WERI-Rb-1 (cell line): ENCODE measurements at regions not wholly inside any gene's neighbourhood (a gene's known extent, or its start where the extent isn't known, plus 50 kb on each side); places are given as distances from the start of the nearest gene placed in this dataset.

Experiments
- DNase-seq: peaks from one replicate; pipeline ENCODE4 v3.0.0-alpha.2; 2020
- H3K27ac ChIP-seq: fragments of 250-450 bp; sonication (Bioruptor Pico); 2 replicates; pipeline ENCODE4 v1.5.1; 2020; ENCODE audit warnings: mild to moderate bottlenecking, moderate library complexity
- H3K27me3 ChIP-seq: fragments of 250-450 bp; sonication (Bioruptor Pico); 2 replicates; pipeline ENCODE4 v1.5.1; 2021; ENCODE audit warnings: mild to moderate bottlenecking, low read depth, moderate library complexity; ENCODE audit not compliant: insufficient read depth, severe bottlenecking
- H3K36me3 ChIP-seq: fragments of 250-450 bp; sonication (Bioruptor Pico); 2 replicates; pipeline ENCODE4 v1.5.1; 2020; ENCODE audit warnings: mild to moderate bottlenecking, moderate library complexity
- H3K4me3 ChIP-seq: 2 replicates; pipeline ENCODE4 v1.5.1; 2011; ENCODE audit warnings: low read depth, mild to moderate bottlenecking, control low read depth, low read length
- H3K9me3 ChIP-seq: fragments of 250-450 bp; sonication (Bioruptor Pico); 2 replicates; pipeline ENCODE4 v1.5.1; 2021; ENCODE audit warnings: mild to moderate bottlenecking, moderate library complexity; ENCODE audit not compliant: severe bottlenecking
- TF ChIP-seq, protein P1 (sequence below): IDR thresholded peaks from 2 replicates; pipeline ENCODE4 v1.5.1; 2011; ENCODE audit warnings: low read depth, mild to moderate bottlenecking, control low read depth, inconsistent platforms, low read length

DNA sequence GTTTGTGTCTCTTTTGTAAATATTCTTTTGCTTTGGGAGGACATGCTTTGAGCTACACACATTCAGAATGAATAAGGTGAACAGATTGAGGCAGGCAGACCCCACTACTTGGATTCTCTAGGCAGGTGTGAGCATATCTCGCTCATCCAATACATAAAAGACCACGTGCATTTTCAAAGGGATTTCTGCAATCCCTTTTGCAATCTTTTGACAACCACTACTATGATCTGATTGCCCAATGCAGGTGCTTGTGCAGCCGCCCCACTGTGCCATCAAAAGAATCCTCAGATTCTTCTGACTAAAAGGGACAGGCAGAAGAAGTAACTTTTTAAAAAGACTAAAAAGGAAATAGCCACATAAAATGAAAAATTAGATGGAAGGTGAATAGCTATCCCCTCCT lies 341.4 kb downstream of the BMP4 start:
- Histone ChIP-seq H3K27ac (no peak overlapping the region), H3K9me3 (no peaks in the 10 kb centered on the region)

DNA sequence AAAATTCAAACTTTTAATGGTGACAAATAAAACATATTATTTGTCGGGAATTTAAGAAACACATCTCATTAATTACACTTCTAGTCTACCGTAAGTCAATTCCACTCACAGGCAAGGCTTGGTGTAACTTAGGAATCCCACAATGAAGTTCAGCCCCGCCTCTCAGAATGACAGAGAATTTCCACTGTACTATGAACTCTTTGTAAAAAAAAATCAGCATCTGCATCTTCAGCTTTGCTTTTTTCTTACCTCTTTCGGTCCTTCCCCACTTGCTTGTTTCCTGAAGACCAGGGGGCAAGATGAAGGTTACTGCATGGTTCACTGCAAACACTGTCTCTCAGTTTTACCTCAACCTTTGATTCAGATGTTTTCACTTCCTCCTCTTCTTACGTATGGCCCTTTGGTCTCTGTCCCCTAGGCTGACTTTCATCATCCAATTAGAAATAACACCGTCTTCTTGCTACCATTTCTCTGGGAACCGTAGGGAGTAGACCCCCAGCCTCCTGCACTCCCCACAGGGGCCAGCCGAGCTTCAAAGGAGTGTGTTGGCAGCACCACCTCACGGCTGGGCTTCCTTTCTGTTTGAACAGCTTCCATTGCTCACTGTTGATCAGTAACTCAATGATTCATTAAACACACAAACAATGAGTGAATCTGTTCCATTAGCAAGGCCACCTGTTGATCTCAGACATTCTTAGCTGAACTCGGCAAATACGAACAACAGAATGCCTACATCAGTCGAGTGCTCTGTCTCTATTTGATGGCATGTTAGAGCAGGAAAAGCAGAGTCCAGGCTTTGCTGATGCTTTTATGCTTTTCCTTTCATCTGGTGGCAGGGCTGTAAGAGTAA lies 343.0 kb downstream of the BMP4 start:
- Histone ChIP-seq H3K27me3 (peaks cover 60% of the 10 kb centered on the region), H3K9me3 (no peaks in the 10 kb centered on the region), H3K27ac (no peak overlapping the region), H3K36me3 (no peaks in the 10 kb centered on the region), H3K4me3 (no peak overlapping the region)
- TF ChIP-seq, protein P1, sequence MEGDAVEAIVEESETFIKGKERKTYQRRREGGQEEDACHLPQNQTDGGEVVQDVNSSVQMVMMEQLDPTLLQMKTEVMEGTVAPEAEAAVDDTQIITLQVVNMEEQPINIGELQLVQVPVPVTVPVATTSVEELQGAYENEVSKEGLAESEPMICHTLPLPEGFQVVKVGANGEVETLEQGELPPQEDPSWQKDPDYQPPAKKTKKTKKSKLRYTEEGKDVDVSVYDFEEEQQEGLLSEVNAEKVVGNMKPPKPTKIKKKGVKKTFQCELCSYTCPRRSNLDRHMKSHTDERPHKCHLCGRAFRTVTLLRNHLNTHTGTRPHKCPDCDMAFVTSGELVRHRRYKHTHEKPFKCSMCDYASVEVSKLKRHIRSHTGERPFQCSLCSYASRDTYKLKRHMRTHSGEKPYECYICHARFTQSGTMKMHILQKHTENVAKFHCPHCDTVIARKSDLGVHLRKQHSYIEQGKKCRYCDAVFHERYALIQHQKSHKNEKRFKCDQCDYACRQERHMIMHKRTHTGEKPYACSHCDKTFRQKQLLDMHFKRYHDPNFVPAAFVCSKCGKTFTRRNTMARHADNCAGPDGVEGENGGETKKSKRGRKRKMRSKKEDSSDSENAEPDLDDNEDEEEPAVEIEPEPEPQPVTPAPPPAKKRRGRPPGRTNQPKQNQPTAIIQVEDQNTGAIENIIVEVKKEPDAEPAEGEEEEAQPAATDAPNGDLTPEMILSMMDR = no peak
- no peak for DNase-seq

More for the DNA sequence above, 341.4 kb downstream of the BMP4 start:
- TF ChIP-seq, protein P1 = no peak
- no peaks in the 10 kb centered on the region for H3K36me3 ChIP-seq
- no peak overlapping the region for H3K4me3 ChIP-seq
- H3K27me3 ChIP-seq = peaks cover 51% of the 10 kb centered on the region
- DNase-seq = no peak

DNA sequence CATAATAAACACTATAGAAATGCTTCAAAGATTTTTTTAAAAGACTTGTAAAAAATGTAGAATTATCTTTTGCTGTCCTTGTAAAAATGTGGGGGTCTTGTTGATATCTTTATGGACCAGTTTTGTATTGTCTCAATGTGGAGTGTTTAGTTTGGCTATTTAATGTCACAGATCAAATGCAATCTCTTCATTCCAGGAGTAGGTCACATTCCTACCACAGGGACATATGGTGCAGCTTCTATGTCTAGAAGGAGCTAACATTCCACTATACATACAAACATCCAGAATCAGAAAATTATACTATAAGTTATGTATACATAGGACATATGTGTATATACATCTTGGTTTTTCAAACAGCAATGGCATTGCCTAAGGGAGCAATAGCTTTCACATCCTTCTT lies 345.7 kb downstream of the BMP4 start:
- no peaks in the 10 kb centered on the region for H3K9me3 ChIP-seq
- H3K27me3 ChIP-seq = peaks cover 61% of the 10 kb centered on the region
- TF ChIP-seq, protein P1 = no peak
- no peak overlapping the region for H3K27ac ChIP-seq
- no peak for DNase-seq
- H3K36me3 ChIP-seq = no peaks in the 10 kb centered on the region
- H3K4me3 ChIP-seq = no peak overlapping the region

DNA sequence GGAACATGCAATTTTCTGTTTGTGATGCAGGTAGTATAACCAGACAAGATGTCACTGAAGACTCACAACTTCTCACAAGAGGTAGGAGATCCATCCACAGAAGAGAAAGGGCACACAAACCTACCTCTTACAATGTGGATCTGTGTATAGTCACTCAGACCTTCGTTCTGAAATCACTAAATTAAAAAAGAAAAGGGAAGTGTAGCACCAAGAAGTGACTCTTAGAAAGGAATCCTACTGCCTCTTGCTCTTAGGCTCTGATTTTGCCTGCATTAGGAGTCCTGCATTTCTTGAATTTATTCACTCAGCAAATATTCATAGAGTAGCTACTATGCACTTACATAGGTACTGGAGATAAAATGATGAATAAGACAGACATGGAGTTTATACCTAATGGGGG lies 347.6 kb downstream of the BMP4 start:
- DNase-seq = no peak
- TF ChIP-seq, protein P1 = no peak
- no peak overlapping the region for H3K4me3 ChIP-seq
- H3K27ac ChIP-seq = no peak overlapping the region
- H3K36me3 ChIP-seq = no peaks in the 10 kb centered on the region
- H3K27me3 ChIP-seq = peaks cover 61% of the 10 kb centered on the region
- H3K9me3 ChIP-seq = no peaks in the 10 kb centered on the region

DNA sequence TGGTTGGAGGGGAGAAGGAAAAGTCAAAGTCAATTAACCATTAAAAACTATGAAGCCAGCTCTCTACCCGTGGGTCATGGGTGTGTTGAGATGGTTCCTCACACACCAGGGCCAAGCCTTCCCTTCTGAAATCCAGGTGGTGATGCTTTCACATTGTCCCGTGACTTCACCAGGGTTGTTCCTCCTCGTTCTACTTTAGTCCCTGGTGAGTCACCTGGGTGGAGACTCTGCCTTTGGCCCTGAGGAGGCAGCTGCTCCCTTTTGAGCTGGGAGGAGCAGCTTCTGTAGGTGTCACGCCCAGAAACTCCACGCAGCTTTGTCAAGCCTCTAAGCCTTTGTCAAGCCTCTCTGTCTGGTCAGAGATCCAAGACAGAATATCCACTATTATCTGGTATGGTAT lies 348.3 kb downstream of the BMP4 start:
- peaks cover 61% of the 10 kb centered on the region for H3K27me3 ChIP-seq
- no peak overlapping the region for H3K27ac ChIP-seq
- TF ChIP-seq, protein P1 = no peak
- no peaks in the 10 kb centered on the region for H3K36me3 ChIP-seq
- H3K4me3 ChIP-seq = no peak overlapping the region
- H3K9me3 ChIP-seq = no peaks in the 10 kb centered on the region
- no peak for DNase-seq

DNA sequence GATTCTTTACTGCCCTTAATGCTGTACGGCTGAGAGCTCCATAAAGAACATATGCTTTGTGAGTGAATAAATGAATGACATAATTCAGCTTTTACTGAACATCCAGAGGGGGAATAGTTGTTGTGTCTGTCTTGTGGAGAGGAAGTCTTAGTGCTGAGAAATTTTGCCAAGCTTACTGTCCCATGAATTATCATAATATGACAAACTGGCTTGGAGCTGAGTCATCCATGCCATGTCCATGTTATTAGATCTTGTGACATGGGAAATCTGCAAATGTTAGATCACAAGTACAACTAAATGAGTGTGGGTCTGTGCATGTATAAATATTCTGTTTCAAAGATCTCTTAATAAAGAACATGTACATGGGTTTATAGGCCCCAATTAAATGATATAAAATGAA lies 350.4 kb downstream of the BMP4 start:
- no peaks in the 10 kb centered on the region for H3K36me3 ChIP-seq
- peaks cover 59% of the 10 kb centered on the region for H3K27me3 ChIP-seq
- no peaks in the 10 kb centered on the region for H3K9me3 ChIP-seq
- TF ChIP-seq, protein P1 = no peak
- DNase-seq = no peak
- H3K4me3 ChIP-seq = no peak overlapping the region
- H3K27ac ChIP-seq = no peak overlapping the region
